Ovary (tissue), 3 donors: ENCODE measurements at regions not wholly inside any gene's neighbourhood (a gene's known extent, or its start where the extent isn't known, plus 50 kb on each side); places are given as distances from the start of the nearest gene placed in this dataset.

ENCODE experiments used
- CTCF ChIP-seq, 3 donors: fragments of 450-650 bp in 2 of 3; fragments of 200-600 bp in 1 of 3; IDR thresholded peaks; one replicate each; pipeline versions ENCODE4 v1.5.1 to v1.8.0; 2016 to 2022; ENCODE audit warnings: antibody characterized with exemption in 3 of 3, mild to moderate bottlenecking in 1 of 3
- EP300 ChIP-seq: sonication (generic); formaldehyde crosslinking; IDR thresholded peaks from one replicate; pipeline ENCODE4 v1.6.1; 2017; ENCODE audit warnings: antibody characterized with exemption
- POLR2A ChIP-seq: fragments of 450-650 bp; IDR thresholded peaks from one replicate; pipeline ENCODE4 v1.6.1; 2017; ENCODE audit warnings: antibody characterized with exemption, mild to moderate bottlenecking, moderate library complexity
- donor health status: DM: no; HTN: no; CAD: no.

GRCh38 chr5:154603011-154603410, 125.0 kb upstream of the HAND1 start:
- TF ChIP-seq POLR2A (no peak), CTCF (IDR thresholded peaks at IDR 0.05) (no peak), EP300 (no peak)
